K562 (cell line): ENCODE measurements at regions not wholly inside any gene's neighbourhood (a gene's known extent, or its start where the extent isn't known, plus 50 kb on each side); places are given as distances from the start of the nearest gene placed in this dataset.

Source experiments
- ATAC-seq: fragments of 200-7000 bp; cut with Tn5 transposase; 3 replicates; pipeline ENCODE4 v1.9.1; 2020; ENCODE audit warnings: moderate library complexity
- BruUV-seq: library from RNA; stranded (reverse); fragments of 400-500 nt; replicated peaks from 2 replicates; lab custom pipeline; 2021; lab: Mats Ljungman, UMichigan
- CTCF ChIA-PET: fragments of 300-600 bp; formaldehyde crosslinking; extraction: SDS; loops from one replicate; lab custom pipeline; 2021; ENCODE audit warnings: low intra/inter-chr PET ratio; lab: Yijun Ruan, JAX
- POLR2A ChIA-PET: fragments of 300-600, 350-650 bp; sonication (Branson Sonifier 250); formaldehyde crosslinking; extraction: SDS; loops from one replicate; lab custom pipeline; 2021; ENCODE audit warnings: antibody characterized with exemption, inconsistent platforms; lab: Yijun Ruan, JAX
- DNase-seq, 4 experiments: peaks; one replicate each; pipeline versions ENCODE4 v3.0.0 to v3.0.0-alpha.2; 2011 to 2018; ENCODE audit warnings: low spot score in 3 of 4, mixed read lengths in 3 of 4; ENCODE audit errors: extremely low read depth in 1 of 4
- FAIRE-seq: peaks from 2 replicates; lab custom pipeline; 2011; peaks lifted over from hg19 to GRCh38; lab: Jason Lieb, UNC
- H2AFZ ChIP-seq: 2 replicates; pipeline ENCODE4 v1.6.0; 2011; ENCODE audit warnings: low read depth, low read length, control low read depth, inconsistent platforms
- H3K27ac ChIP-seq: fragments of 200-600 bp; 3 replicates; pipeline ENCODE4 v1.8.0; 2011; ENCODE audit warnings: low read depth, mild to moderate bottlenecking, control low read depth, inconsistent platforms, low read length, moderate library complexity, mixed read lengths; ENCODE audit errors: extremely low read depth
- H3K27me3 ChIP-seq, 2 experiments: fragments of 300-600 bp in 1 of 2; 2 replicates in 1 of 2; 3 replicates in 1 of 2; pipeline versions ENCODE4 v1.6.0 to v1.8.0; 2011; ENCODE audit warnings: inconsistent platforms in 2 of 2, low read length in 2 of 2, mild to moderate bottlenecking in 1 of 2, mixed read lengths in 1 of 2, moderate library complexity in 1 of 2; ENCODE audit not compliant: control insufficient read depth in 2 of 2, insufficient read depth in 2 of 2
- H3K36me3 ChIP-seq: fragments of 300-600 bp; 3 replicates; pipeline ENCODE4 v1.8.0; 2011; ENCODE audit warnings: mild to moderate bottlenecking, low read length, inconsistent platforms; ENCODE audit not compliant: control insufficient read depth, insufficient read depth
- H3K4me1 ChIP-seq, 2 experiments: fragments of 200-600 bp in 1 of 2; replicated peaks in 1 of 2; 2 replicates in 1 of 2; 3 replicates in 1 of 2; pipeline versions ENCODE4 v1.5.1 to v1.8.0; 2011; ENCODE audit warnings: inconsistent platforms in 2 of 2, low read length in 2 of 2, mild to moderate bottlenecking in 1 of 2, mixed read lengths in 1 of 2, moderate library complexity in 1 of 2; ENCODE audit not compliant: control insufficient read depth in 2 of 2, insufficient read depth in 2 of 2
- H3K4me2 ChIP-seq: 2 replicates; pipeline ENCODE4 v1.6.1; 2011; ENCODE audit warnings: low read length, control low read depth, inconsistent platforms, mixed read lengths; ENCODE audit not compliant: insufficient read depth
- H3K4me3 ChIP-seq: fragments of 200-600 bp; sonication (generic), shearing (Covaris generic); 2 replicates; pipeline ENCODE4 v1.5.1; 2016; ENCODE audit warnings: control low read depth, inconsistent platforms
- H3K79me2 ChIP-seq: fragments of 200-600 bp; 3 replicates; pipeline ENCODE4 v1.8.0; 2011; ENCODE audit warnings: low read length, inconsistent platforms; ENCODE audit not compliant: control insufficient read depth, insufficient read depth
- H3K9ac ChIP-seq, 2 experiments: 2 replicates each; pipeline versions ENCODE4 v1.6.0 to v1.6.1; 2011; ENCODE audit warnings: low read depth in 2 of 2, low read length in 2 of 2, control low read depth in 1 of 2, inconsistent platforms in 1 of 2, mild to moderate bottlenecking in 1 of 2, mixed read lengths in 1 of 2; ENCODE audit not compliant: insufficient read depth in 1 of 2
- H3K9me1 ChIP-seq: one replicate; pipeline ENCODE4 v1.6.0; 2011; ENCODE audit warnings: inconsistent platforms, mild to moderate bottlenecking, low read length, moderate library complexity; ENCODE audit not compliant: control insufficient read depth, insufficient read depth
- H3K9me3 ChIP-seq: replicated peaks from 2 replicates; pipeline ENCODE4 v1.5.1; 2011; ENCODE audit warnings: low read depth, low read length, inconsistent platforms; ENCODE audit not compliant: control insufficient read depth, insufficient read depth
- H4K20me1 ChIP-seq: replicated peaks from 2 replicates; pipeline ENCODE4 v1.6.1; 2011; ENCODE audit warnings: low read length, inconsistent platforms, mixed read lengths; ENCODE audit not compliant: control insufficient read depth, insufficient read depth
- ATF7 ChIP-seq: fragments of 450-650 bp; IDR thresholded peaks from 2 replicates; pipeline ENCODE4 v1.7.1; 2014; ENCODE audit warnings: mild to moderate bottlenecking, moderate library complexity
- C11orf30 ChIP-seq: fragments of 450-650 bp; IDR thresholded peaks from 2 replicates; pipeline ENCODE4 v1.6.1; 2016; ENCODE audit warnings: low read depth, mild to moderate bottlenecking
- CBX5 ChIP-seq: IDR thresholded peaks from 2 replicates; pipeline ENCODE4 v1.6.1; 2014; ENCODE audit warnings: low read depth, borderline replicate concordance
- HNRNPK ChIP-seq: fragments of 200-400 bp; formaldehyde crosslinking; IDR thresholded peaks from one replicate; pipeline ENCODE4 v1.6.1; 2018; ENCODE audit warnings: mild to moderate bottlenecking, low read depth, low read length; ENCODE audit not compliant: poor library complexity, severe bottlenecking
- KDM5B ChIP-seq: fragments of 200-600 bp; sonication (generic); IDR thresholded peaks from 2 replicates; pipeline ENCODE4 v1.6.1; 2012; ENCODE audit warnings: low read depth, mild to moderate bottlenecking, moderate library complexity, low read length, control low read depth, inconsistent platforms; ENCODE audit not compliant: insufficient replicate concordance
- KHSRP ChIP-seq: fragments of 450-650 bp; IDR thresholded peaks from 2 replicates; pipeline ENCODE4 v1.6.1; 2017
- NFIC ChIP-seq: fragments of 450-650 bp; IDR thresholded peaks from 2 replicates; pipeline ENCODE4 v1.6.1; 2017; ENCODE audit warnings: mild to moderate bottlenecking, inconsistent platforms
- RBFOX2 ChIP-seq: fragments of 200-400 bp; formaldehyde crosslinking; IDR thresholded peaks from 2 replicates; pipeline ENCODE4 v1.6.1; 2017; ENCODE audit warnings: low read depth, mild to moderate bottlenecking, low read length, moderate library complexity
- SIRT6 ChIP-seq: IDR thresholded peaks from one replicate; pipeline ENCODE4 v1.6.1; 2012; ENCODE audit warnings: low read depth, mild to moderate bottlenecking, control low read depth, inconsistent platforms, low read length, moderate library complexity
- TRIM28 ChIP-seq: fragments of 450-650 bp; IDR thresholded peaks from 2 replicates; pipeline ENCODE4 v1.6.1; 2017
- ZNF41 ChIP-seq: fragments of 250-450 bp; sonication (Bioruptor Pico); conservative IDR thresholded peaks from 2 replicates; pipeline ENCODE4 v1.4.0; 2020; ENCODE audit warnings: mild to moderate bottlenecking
- ZNF57 ChIP-seq: fragments of 450-650 bp; formaldehyde crosslinking; IDR thresholded peaks from 2 replicates; pipeline ENCODE4 v1.4.0; 2020; ENCODE audit warnings: mild to moderate bottlenecking, moderate library complexity
- WGBS: fragments of 100-300 bp; shearing (Covaris generic); methylation state at CpG from one replicate; pipeline ENCODE4 v1.1.6; 2016; ENCODE audit warnings: low coverage, mixed read lengths; ENCODE audit not compliant: insufficient coverage; ENCODE audit errors: missing lambda C conversion rate; 5-methylcytosine and 5-hydroxymethylcytosine counted together
- in situ Hi-C: fragments of 300-500 bp; cut with MboI; formaldehyde crosslinking; loops from 4 replicates; pipeline ENCODE4 v1.15.0; 2018; ENCODE audit warnings: inconsistent platforms, mixed read lengths
- intact Hi-C: fragments of 100-400 bp; cut with micrococcal nuclease; formaldehyde crosslinking; loops from 2 replicates; pipeline ENCODE4 v1.14.2; 2022
- TF ChIP-seq, protein P1 (sequence below): fragments of 250-450 bp; sonication (Bioruptor Pico); IDR thresholded peaks from 2 replicates; pipeline ENCODE4 v1.5.0; 2021
- TF ChIP-seq, protein P2 (sequence below): fragments of 250-450 bp; sonication (Bioruptor Pico); IDR thresholded peaks from 2 replicates; pipeline ENCODE4 v1.9.0; 2021; ENCODE audit warnings: mild to moderate bottlenecking

DNA sequence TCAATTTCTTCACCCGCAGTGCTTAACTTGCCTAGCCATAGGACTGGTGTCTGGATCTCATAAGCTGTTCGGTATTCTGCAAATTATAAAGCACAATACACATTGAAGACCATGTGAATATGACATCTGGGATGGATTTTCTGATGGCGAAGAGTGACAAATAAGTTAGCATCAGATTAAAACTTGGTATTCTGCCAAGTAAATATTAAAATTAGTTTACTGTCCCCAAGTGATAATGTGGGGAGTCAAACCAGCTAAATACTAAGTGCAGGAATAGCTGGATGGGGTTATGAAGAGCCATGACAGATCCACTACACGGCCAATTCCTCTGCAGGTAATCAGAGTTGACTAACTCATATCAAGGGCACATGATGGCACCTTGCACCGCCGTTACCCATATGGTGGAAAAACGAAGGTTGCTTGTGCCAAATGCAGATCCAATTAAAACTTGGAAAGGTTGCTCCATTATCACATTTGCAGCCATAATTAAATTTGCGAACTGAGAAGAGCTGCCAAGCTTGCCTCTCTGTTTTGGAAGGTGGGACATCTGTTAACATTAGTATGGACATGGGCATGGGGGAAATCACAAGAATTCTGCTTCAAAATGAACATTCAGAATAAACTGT, 114.9 kb upstream of the TOM1L1 start:
- intact Hi-C loops: no loop called here
- 4% methylated on average over 8 of the region's 8 CpGs for WGBS
- Histone ChIP-seq H3K79me2 (no peaks in the 10 kb centered on the region), H2AFZ (no peak overlapping the region), H3K4me2 (no peak overlapping the region), H3K4me3 (no peak overlapping the region), H3K4me1 (no peaks in the 10 kb centered on the region; a peak in 1 of 5 replicates), H3K9me3 (no peaks in the 10 kb centered on the region), H3K27me3 (no peaks in the 10 kb centered on the region; a peak in 2 of 5 replicates), H3K9me1 (no peaks in the 10 kb centered on the region), H3K27ac (no peak overlapping the region), H3K36me3 (no peaks in the 10 kb centered on the region), H4K20me1 (no peaks in the 10 kb centered on the region), H3K9ac (no peak overlapping the region)
- CTCF ChIA-PET: no interaction called here
- POLR2A ChIA-PET: no interaction called here
- FAIRE-seq (no peak), DNase-seq (no peak), ATAC-seq (no peak)
- in situ Hi-C loops: no loop called here
- BruUV-seq: no TSS peak
- TF ChIP-seq, protein P1, sequence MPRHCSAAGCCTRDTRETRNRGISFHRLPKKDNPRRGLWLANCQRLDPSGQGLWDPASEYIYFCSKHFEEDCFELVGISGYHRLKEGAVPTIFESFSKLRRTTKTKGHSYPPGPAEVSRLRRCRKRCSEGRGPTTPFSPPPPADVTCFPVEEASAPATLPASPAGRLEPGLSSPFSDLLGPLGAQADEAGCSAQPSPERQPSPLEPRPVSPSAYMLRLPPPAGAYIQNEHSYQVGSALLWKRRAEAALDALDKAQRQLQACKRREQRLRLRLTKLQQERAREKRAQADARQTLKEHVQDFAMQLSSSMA (CRISPR knock-in tag): no peak
- TF ChIP-seq KHSRP (no peak), C11orf30 (no peak), ZNF57 (CRISPR knock-in tag) (no peak), SIRT6 (no peak), ATF7 (no peak), HNRNPK (no peak), NFIC (no peak), ZNF41 (CRISPR knock-in tag) (no peak), TRIM28 (no peak), CBX5 (no peak), RBFOX2 (no peak), KDM5B (no peak)
- TF ChIP-seq, protein P2, sequence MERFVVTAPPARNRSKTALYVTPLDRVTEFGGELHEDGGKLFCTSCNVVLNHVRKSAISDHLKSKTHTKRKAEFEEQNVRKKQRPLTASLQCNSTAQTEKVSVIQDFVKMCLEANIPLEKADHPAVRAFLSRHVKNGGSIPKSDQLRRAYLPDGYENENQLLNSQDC (CRISPR knock-in tag): no peak
